ENCODE measurements at regions not wholly inside any gene's neighbourhood (a gene's known extent, or its start where the extent isn't known, plus 50 kb on each side); places are given as distances from the start of the nearest gene placed in this dataset.

DNA sequence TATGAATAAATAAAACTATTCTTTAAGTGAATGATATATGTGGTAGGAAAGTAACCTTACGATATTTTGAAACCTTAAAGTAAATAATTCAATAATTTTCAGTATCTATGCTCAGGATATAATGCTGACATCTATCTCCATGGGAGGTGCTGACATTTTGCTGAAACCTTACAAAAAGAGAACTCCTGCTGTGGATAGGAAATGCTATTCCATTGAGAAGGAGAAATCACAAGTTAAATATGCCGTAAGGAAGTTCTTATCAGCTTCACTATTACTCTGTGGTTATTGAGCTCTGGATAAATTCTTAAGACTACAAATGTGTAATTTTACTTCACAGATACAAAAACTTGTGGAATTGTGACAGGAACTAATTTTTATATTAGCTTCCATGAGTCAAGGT lies 722.1 kb downstream of the TMTC2 start:
- no peak for DNase-seq

DNA sequence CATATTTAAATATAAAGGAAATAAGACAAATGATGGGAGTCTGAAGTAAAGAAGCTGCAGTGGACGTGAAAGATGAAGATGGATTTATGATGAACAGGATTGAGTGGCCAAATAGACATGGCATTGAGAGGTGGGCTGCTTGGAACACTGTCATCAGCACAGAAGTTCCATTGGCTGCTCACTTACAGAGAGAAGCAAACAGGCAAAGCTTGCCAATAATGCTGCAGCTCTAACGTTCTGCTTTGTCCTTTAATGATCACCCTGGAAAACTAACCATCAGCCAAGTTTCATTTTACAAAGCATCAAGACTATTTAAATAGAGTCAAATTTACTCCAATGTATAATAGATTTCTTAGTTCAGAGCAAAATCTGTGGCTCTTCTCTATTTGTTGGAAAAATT lies 721.4 kb downstream of the TMTC2 start:
- no peak for DNase-seq

DNA sequence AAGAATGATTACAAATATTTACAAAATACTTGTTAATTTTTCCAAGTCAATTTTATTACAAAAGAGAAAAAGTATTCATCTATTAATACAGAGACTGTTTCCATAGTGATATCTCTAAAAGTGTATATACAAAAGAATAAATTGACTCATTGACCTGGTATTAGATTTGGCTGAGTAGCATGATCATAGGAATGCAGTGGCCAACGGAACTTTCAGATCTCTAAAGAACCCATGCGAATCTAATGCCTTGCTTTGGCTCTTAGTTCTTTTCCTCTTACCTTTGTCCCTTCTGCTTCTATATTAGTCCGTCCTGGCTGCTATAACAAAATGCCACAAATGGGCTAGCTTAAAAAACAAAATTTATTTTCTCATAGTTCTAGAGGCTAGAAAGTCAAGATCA lies 717.8 kb downstream of the TMTC2 start:
- no peak for DNase-seq

DNA sequence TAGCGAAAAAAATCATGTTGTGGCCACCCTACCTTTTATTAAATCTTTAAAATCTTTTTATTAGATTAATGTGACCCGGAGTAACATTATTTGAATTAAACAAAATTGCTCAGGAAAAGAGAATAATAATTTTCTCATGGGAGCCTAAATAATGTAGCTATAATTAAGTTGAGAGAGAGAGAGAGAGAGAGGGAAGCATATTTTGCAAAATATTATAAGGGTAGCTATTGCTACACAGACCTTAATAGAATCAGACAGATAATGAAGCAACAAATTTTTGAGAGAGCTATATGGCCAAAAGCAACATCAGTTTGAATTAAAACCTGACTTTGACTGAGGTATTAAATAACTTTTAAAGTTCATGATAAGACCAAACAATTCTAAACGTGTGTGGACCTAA lies 703.5 kb downstream of the TMTC2 start:
- no peak for DNase-seq

DNA sequence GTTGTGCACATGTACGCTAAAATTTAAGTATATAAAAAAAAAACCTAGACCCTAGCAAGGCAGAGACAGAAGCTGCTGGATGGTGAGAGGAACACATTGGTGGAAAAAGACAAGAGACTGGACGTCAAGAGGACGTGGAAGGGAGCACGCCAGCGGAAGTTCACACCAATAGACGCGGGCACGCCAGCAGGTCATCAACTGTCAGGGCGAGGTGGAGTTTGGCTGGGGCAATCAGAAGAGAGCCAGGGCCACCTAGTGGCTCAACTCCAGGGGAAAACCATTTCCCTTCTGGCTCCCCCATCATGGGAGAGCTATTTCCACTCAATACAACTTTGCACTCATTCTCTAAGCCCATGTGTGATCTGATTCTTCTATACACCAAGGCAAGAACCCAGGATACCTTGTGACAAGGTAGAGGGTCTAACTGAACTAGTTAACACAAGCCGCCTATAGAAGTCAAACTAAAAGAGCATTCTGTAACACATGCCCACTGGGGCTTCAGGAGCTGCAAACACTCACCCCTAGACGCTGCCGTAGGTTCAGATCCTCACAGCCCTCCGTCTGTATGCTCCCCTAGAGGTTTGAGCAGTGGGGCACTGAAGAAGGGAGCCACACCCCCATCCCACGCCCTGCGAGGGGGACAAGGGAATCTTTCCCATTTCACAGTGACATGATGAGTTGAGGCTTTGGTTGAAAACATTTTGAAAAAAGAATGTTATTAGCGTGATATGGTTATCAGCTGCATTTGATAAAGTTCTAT lies 702.7 kb downstream of the TMTC2 start:
- DNase-seq, result peak; percentile 1 to 3

DNA sequence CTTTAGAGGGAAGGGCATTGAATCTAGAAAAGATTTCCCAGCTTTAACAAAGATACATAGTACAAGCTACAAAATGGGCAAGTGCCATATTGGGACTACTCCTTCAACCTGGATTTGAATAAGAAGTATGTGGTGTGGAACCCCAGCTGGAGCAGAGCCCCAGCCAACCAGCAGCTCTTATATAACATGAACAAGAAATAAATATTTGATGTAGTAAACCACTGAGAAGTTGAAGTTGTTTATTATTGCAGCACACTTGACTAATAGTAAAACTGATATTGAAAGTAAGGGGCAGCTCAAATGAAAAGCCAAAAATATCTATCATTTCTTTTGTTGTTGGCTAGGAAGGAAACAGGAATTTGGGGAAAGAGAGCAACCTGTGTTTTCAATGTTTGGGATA lies 701.8 kb downstream of the TMTC2 start:
- DNase-seq, result no peak

DNA sequence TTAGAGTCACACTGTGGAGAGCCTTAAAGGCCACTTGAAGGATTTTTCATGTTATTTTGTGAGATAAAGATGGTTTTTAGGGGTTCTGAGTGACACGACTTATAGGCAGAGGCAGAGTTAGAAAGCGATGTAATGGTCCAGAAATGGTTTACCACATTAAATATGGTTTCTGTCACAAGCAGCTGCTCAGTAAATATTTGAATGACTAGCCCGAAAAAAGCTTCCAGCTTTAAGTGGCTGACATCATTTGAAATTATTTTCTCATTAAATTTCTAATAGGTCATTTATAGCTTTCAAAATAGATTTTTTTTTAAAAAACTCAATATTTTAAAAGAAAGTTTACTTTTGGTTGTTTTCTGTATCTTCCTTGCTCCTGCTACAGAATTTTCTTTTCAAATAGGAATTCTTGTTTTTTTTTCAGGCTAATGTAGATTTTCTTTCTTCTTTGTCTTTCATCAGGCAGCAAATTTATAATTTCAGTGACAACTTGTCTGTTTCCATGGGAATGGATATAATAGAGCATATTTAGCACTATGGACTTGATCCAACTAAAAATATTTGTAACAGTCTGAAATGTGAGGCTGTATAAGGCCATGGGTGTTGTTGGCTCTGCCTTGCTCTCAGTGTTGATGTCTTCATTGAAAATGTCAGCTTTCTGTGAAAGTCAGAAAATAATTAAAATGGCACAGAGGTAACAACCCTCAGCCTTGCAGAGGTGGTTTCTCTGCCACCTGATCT lies 700.0 kb downstream of the TMTC2 start:
- no peak for DNase-seq

DNA sequence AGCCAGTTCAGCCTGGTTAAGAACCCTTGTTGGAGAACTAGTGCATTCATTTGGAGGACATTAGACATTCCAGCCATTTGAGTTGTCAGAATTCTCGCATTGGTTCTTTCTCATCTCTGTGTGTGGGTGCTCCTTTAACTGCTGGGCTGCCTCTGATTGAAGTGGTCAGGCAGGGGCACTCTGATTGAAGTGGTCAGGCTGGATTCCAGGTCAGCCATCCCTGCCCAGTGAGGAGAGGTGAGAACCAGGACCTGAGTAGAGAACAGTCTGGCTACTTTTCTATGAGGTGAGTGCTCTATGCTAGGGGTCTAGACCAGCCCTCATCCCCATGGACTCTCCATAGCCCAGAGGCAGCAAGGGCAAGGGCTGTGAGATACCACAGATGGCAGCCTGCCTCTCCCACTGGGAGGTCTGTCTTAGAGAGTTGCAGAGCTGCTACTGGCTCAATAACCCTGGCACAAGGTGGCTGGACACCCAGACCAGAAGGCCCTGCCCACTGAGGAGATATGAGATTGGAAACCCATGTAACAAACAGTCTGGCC lies 691.6 kb downstream of the TMTC2 start:
- DNase-seq, result no peak

DNA sequence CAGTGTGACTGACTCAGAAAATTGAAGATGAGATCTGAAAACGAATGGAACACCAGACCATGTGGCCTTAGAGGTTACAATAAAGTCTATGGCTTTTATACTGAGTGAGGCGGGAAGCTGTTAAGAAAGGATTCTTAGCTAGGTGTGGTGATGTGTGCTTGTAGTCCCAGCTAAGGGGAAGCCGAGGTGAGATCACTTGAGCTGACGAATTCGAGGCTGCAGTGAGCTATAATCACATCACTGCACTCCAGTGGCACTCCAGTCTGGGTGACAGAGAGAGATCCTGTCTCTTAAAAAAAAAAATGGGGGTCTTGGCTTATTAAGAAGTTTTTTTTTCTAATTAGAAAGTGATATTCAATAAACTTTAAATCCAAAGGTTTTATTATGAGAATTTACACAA lies 678.6 kb downstream of the TMTC2 start:
- no peak for DNase-seq

DNA sequence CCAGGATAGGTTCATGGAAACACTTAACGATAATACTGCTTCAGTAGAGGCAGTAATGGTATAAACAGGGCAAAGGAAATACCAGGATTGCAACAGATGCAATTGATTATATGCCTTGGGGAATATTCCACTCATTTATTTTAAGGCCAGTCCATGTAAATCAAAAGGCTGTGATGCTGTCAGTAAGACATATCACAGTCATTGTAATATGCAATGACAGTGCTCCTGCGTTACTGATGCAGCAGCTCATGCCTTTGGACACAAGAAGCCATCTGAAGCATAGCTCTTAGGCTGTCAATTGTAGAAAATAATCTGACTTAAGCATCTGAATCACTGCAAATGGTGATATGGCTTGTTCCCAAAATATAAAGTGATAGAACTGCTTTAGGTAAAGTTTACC lies 674.8 kb downstream of the TMTC2 start:
- no peak for DNase-seq

DNA sequence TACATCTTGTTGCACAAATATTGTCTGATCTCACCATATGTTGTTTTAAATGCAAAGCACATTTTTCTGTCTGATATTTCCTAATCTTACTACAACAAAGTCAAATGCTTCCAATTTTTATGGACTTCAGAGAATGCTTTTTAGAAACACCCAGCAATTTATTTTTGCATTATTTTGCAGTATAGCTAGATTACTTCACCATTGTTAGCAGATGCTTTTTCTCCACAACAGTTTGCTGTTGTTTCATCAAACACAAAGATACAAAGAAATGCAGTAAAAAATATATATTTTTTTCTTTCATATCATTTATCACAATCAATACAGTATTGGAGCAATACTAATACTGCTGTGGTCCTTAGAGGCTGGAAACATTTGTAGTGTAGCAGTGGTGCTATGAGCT lies 674.4 kb downstream of the TMTC2 start:
- DNase-seq, result no peak

DNA sequence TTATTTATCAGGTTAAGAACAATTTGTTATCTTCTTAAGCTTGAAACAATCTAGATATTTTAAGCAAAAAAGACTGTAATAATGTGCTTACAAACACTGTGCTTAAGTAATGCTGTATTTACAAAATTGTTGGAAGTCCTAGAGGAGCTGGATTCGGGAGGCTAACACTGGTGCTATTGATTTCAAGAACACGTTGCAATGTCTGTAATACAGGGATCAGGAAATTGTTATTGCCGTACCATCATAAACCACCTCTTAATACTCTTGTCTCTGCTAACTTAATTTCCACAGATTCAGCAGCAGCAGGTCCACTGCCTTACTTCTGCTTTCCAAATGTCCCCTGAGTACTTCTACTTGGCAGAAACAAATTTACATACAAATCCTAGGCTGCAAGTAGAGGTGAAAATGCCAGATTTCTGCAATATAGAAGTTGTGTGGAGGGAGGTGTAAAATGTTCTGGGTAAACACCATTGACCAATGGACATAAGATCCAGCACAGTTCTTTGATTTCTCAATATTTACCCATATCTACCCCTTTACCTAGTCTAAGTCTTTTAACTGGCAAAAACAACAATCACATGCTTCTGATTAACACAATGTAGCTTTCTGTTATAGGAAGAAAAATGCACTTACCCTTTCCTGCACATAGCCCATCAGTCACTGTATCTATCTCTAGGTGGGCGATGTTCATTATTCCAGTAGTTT lies 663.4 kb downstream of the TMTC2 start:
- DNase-seq, result no peak

DNA sequence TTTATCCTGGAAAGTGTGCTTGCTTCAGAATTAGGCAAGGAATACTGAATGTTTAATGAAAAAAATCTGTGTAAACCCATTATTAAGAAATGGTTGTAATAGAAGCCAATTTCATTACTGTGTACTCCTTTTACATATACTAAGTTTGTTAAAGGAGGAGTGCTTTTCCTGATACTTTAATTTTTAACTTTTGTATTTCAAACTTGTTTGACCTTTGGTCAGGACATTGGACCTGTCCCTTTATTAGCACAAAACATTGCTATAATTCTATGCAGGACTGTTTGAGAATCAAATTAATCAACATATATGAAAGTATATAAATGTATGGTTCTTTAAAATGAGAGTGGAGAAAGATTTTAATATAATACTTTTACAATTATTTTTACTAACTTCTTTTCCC lies 659.6 kb downstream of the TMTC2 start:
- DNase-seq, result no peak

DNA sequence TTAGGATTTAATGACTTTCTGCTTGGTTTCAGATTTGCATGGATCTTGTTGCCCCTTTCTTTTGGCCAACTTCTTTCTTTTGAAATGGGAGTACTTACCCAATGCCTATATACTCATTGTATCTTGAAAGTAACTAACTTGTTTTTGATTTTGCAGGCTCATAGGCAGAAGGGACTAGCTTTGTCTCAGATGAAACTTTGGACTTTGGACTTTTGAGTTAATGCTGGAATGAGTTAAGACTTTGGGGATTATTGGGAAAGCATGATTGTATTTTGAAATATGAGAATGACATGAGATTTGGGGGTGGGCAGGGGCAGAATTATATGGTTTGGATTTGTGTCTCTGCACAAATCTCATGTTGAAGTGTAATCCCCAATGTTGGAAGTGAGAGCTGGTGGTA lies 657.1 kb downstream of the TMTC2 start:
- no peak for DNase-seq

DNA sequence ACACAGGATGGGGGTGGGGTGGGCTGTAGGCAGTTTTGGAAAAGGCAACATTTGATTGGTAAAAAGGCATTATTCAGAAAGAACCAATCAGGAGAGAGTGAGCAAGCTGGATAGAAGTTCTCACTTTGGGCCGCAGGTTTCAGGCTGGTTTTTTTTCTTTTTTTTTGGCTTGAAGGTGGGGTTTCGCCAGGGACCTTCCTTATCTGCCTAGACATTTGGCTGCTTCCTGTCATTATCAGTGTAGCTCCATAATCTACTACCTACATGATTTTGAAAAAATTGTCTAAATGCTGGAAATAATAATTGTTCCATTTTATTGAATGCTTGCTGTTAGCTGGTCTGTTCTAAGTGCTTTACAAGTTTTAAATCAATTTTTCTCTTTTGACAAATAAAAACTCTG lies 649.0 kb downstream of the TMTC2 start:
- DNase-seq, result no peak

DNA sequence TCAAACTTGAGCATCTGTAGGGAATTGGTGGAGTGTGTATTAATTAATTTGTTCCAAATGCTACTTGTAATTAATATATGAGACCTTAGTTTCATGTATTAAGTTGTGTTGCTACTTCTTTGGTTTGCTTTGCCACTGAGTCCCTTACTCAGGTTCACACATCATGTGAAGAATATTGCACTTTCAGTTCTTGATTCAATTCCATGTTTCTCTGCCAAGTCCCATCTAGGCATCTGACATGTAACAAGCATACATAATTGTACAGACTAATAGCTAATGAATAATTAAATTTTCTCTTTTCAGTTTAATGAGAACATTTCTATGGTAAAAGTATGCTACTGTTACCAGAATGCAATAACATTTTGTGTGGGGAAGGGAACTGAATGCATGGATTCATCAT lies 640.0 kb downstream of the TMTC2 start:
- no peak for DNase-seq

DNA sequence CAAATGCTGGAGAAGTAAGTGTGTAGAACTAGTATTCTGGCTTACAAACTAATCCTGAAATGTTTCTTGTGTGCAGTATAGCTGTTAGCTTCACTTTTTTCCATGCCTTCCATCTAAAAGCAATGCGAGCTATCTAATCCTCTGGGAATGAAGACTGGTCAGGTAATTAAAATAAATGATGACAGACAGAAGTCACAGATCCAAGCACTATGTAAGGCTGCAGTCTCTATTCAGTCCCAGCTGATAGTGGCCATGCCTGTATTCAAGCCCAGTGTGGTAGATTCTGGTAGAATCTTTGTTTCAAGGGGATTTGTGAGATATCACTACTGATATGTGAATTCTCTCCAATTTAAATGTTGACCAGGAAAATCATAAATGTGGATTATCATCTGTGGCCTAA lies 637.2 kb downstream of the TMTC2 start:
- no peak for DNase-seq

DNA sequence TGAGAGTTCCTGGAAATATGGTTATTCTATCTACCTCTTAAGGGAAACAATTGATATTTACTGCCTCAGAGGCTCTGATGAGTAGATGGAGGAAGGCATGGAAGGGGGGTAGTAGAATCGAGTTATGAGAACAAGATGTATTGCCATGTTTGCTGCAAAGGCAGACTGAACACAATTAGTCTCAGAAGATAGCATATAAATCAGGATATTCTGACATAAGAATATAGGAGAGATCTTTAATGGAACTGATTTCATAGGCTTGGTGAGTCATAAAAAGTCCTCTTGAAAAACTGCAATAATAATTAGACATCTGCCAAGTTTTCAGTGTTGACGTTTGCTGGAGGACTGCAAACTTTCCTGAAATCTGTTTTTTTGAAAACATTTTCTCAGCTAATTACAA lies 636.1 kb downstream of the TMTC2 start:
- no peak for DNase-seq

DNA sequence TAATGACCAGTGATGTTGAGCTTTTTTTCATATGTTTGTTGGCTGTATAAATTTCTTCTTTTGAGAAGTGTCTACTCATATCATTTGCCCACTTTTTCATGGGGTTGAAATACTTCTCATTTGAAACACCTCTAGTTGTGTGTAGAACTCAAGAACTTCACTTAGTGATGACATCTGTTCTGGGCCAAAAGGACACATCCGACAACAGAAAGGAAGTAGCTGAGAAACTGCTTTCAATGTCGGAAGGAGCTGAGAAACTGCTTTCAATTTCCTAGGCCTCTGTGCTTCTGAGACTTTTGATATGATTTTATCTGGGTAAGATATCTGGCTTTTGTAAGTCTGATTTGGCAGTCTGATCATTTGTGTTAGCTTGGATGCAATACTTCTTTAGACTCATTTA lies 635.3 kb downstream of the TMTC2 start:
- DNase-seq, result no peak

DNA sequence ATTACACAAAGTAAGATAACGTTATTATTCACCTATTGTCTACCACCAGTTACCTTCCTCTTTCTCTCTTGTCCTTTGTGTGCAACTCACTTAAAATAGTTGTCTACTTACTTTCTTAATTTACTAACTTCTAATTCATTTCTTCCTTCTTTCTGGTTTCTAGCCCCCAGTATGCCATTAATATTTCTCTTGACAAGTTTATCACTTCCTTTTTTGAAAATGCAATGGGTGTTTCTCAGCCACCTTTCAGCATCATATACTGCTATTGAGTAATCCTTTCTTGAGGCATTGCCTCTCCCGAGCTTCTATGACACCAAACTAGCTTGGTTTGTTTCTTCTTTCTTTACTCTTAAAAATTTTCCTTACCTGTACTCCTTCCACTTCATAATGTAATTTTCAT lies 633.6 kb downstream of the TMTC2 start:
- DNase-seq, result no peak

DNA sequence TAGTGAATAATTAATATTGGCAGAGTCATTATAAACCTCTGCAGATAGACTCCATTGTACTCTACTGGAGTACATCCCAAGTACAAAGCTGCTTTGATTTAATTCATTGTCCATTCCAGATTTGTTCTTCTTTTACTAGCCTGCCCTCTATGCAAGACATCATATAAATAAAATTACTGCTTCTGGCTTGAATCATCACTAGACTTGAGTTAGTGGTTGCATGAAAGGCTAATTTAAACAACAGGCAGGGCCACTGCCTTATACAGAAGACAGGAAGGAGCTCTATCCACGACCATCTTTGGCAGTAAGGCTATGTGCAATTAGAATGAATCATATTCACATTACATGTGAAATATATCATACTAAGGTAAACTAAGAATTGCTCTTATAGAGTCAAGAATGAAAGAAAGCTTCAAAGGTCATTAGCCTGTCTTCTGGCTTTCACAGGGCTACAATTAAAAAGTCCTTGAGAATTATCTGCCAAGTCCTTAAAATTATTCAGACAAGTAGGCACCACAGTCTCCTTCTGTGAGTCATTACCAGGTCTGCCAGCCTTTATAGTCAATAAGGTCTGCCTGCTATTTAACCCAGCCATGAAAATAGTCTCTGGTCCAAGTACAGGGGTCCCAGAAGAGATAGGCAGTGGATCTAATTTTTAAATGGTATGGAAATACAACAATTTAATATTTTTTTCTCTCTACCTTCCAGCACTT lies 631.8 kb downstream of the TMTC2 start:
- DNase-seq, result no peak

DNA sequence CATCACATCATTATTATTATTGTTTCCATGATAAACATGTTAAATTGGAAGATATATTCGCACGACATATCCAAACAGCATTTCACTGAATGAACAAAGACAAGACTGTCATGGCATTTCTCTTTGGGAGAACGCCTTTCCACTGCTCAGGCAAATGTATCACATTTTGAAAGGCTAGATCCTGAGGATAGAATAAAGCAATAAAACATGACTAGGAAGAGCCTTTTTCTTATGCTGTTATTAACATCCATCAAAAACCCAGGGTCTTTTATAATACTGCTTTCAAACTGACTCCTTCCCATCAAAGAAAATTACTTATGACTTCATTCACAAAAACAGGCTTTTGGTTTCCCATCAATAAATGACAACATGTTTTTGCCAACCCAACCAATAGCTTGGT lies 630.9 kb downstream of the TMTC2 start:
- DNase-seq, result no peak

DNA sequence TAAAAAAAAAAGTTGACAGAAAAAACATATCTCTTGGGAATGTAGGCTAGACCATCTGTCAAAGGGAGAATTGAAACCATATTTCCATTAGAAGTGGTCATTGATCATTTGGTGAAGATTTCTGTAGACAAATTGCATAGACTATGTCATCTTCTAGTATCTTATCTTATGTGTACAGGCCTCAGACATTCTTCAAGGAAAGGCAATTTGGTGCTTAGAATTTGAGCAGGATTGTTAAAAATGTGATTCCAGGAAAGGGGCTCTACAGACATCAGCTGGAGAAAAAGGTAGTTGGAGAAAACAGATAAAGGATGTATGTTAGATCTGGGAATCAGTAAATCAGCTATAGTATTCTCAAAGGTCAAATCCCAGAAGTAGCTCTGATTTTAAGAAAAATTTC lies 627.1 kb downstream of the TMTC2 start:
- DNase-seq, result no peak

All from activated CD4-positive, alpha-beta T cell treated with anti-CD3 and anti-CD28 coated beads, Interleukin-2, amount 50 U/mL, for 48 hours (primary cell).